ENCODE measurements at regions not wholly inside any gene's neighbourhood (a gene's known extent, or its start where the extent isn't known, plus 50 kb on each side); places are given as distances from the start of the nearest gene placed in this dataset.

GRCh38 chr20:23189341-23189740 is 103.2 kb upstream of the CD93 start:
- no peak overlapping the region for H3K27ac Mint-ChIP-seq (ENCODE audit: unreplicated experiment)
- no peak for TF ChIP-seq CTCF (IDR thresholded peaks at IDR 0.05)
- H3K27me3 Mint-ChIP-seq (ENCODE audit: low read depth): peaks cover 2% of the 10 kb centered on the region
- no peaks in the 10 kb centered on the region for H3K4me1 Mint-ChIP-seq (ENCODE audit: low read depth)
- H3K9me3 Mint-ChIP-seq (ENCODE audit: low read depth): no peaks in the 10 kb centered on the region
- no peak for DNase-seq (ENCODE audit: low spot score)
- no peak overlapping the region for H3K4me3 Mint-ChIP-seq (ENCODE audit: unreplicated experiment)
- H3K36me3 Mint-ChIP-seq (ENCODE audit: low read depth): peaks cover 2% of the 10 kb centered on the region

- Mint-ChIP-seq H3K27me3 (ENCODE audit: low read depth) (peaks cover 2% of the 10 kb centered on the region), H3K36me3 (ENCODE audit: low read depth) (peaks cover 2% of the 10 kb centered on the region), H3K9me3 (ENCODE audit: low read depth) (peaks cover 4% of the 10 kb centered on the region), H3K27ac (ENCODE audit: unreplicated experiment) (no peak overlapping the region), H3K4me3 (ENCODE audit: unreplicated experiment) (no peak overlapping the region), H3K4me1 (ENCODE audit: low read depth) (no peaks in the 10 kb centered on the region)
- DNase-seq (ENCODE audit: low spot score): no peak
- no peak for TF ChIP-seq CTCF (IDR thresholded peaks at IDR 0.05)
Measured at GRCh38 chr20:23188377-23189169, 102.4 kb upstream of the CD93 start.

GRCh38 chr20:23187751-23188150 is 101.6 kb upstream of the CD93 start:
- peaks cover 8% of the 10 kb centered on the region for H3K9me3 Mint-ChIP-seq (ENCODE audit: low read depth)
- no peak for TF ChIP-seq CTCF (IDR thresholded peaks at IDR 0.05)
- H3K4me3 Mint-ChIP-seq (ENCODE audit: unreplicated experiment): no peak overlapping the region
- no peaks in the 10 kb centered on the region for H3K4me1 Mint-ChIP-seq (ENCODE audit: low read depth)
- no peak for DNase-seq (ENCODE audit: low spot score)
- H3K27ac Mint-ChIP-seq (ENCODE audit: unreplicated experiment): no peak overlapping the region
- H3K27me3 Mint-ChIP-seq (ENCODE audit: low read depth): peaks cover 2% of the 10 kb centered on the region
- H3K36me3 Mint-ChIP-seq (ENCODE audit: low read depth): peaks cover 3% of the 10 kb centered on the region

GRCh38 chr20:23186808-23187207 is 100.7 kb upstream of the CD93 start:
- Mint-ChIP-seq H3K27me3 (ENCODE audit: low read depth) (peaks cover 2% of the 10 kb centered on the region), H3K27ac (ENCODE audit: unreplicated experiment) (no peak overlapping the region)

GRCh38 chr20:23180451-23180921 is 94.4 kb upstream of the CD93 start:
- peaks cover 3% of the 10 kb centered on the region for H3K36me3 Mint-ChIP-seq (ENCODE audit: low read depth)

More at GRCh38 chr20:23186808-23187207, 100.7 kb upstream of the CD93 start:
- Mint-ChIP-seq H3K9me3 (ENCODE audit: low read depth) (peaks cover 11% of the 10 kb centered on the region), H3K4me3 (ENCODE audit: unreplicated experiment) (no peak overlapping the region), H3K4me1 (ENCODE audit: low read depth) (no peaks in the 10 kb centered on the region), H3K36me3 (ENCODE audit: low read depth) (peaks cover 3% of the 10 kb centered on the region)
- no peak for DNase-seq (ENCODE audit: low spot score)
- no peak for TF ChIP-seq CTCF (IDR thresholded peaks at IDR 0.05)

More at GRCh38 chr20:23180451-23180921, 94.4 kb upstream of the CD93 start:
- peaks cover 17% of the 10 kb centered on the region for H3K9me3 Mint-ChIP-seq (ENCODE audit: low read depth)
- TF ChIP-seq CTCF (IDR thresholded peaks at IDR 0.05): no peak
- no peak for DNase-seq (ENCODE audit: low spot score)
- no peak overlapping the region for H3K27ac Mint-ChIP-seq (ENCODE audit: unreplicated experiment)
- H3K4me1 Mint-ChIP-seq (ENCODE audit: low read depth): peaks cover 5% of the 10 kb centered on the region
- H3K4me3 Mint-ChIP-seq (ENCODE audit: unreplicated experiment): no peak overlapping the region
- peaks cover 4% of the 10 kb centered on the region for H3K27me3 Mint-ChIP-seq (ENCODE audit: low read depth)

All from chondrocyte (in vitro differentiated cells).